ENCODE measurements at regions not wholly inside any gene's neighbourhood (a gene's known extent, or its start where the extent isn't known, plus 50 kb on each side); places are given as distances from the start of the nearest gene placed in this dataset.

GRCh38 chr20:5492937-5493336 lies 117.9 kb downstream of the GPCPD1 start:
- Histone ChIP-seq H3K9me3 (ENCODE audit: control insufficient read depth in 4 of 4, low read length in 3 of 4) (no peaks in the 10 kb centered on the region), H3K27ac (ENCODE audit: low read depth in 1 of 2, low read length in 2 of 2) (no peak overlapping the region), H3K4me3 (ENCODE audit: low read depth in 1 of 3, low read length in 3 of 3) (no peak overlapping the region), H3K36me3 (ENCODE audit: control insufficient read depth in 4 of 4, insufficient read depth in 3 of 4, low read depth in 1 of 4, low read length in 3 of 4) (no peaks in the 10 kb centered on the region), H3K4me1 (ENCODE audit: control insufficient read depth in 4 of 4, insufficient read depth in 4 of 4, low read length in 3 of 4) (no peaks in the 10 kb centered on the region), H3K27me3 (ENCODE audit: control insufficient read depth in 4 of 4, insufficient read depth in 4 of 4, low read length in 3 of 4) (no peaks in the 10 kb centered on the region), H3K9ac (ENCODE audit: low read depth in 1 of 2, low read length in 2 of 2) (no peak overlapping the region)
- no peak for DNase-seq (ENCODE audit: low spot score)
- WGBS: 87% methylated on average over 5 of the region's 5 CpGs
- TF ChIP-seq MAX (IDR thresholded peaks at IDR 0.05) (no peak), EGR1 (IDR thresholded peaks at IDR 0.05; ENCODE audit: low read depth in 2 of 2) (no peak), GABPA (IDR thresholded peaks at IDR 0.05 in 1 of 2, conservative IDR thresholded peaks at IDR 0.05 in 1 of 2) (no peak), JUND (IDR thresholded peaks at IDR 0.05) (no peak), RAD21 (IDR thresholded peaks at IDR 0.05) (no peak), FOXA2 (IDR thresholded peaks at IDR 0.05) (no peak)
- TF ChIP-seq, protein P1, sequence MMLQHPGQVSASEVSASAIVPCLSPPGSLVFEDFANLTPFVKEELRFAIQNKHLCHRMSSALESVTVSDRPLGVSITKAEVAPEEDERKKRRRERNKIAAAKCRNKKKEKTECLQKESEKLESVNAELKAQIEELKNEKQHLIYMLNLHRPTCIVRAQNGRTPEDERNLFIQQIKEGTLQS (IDR thresholded peaks at IDR 0.05): no peak

- no peak overlapping the region for H3K27ac ChIP-seq (ENCODE audit: low read depth in 1 of 2, low read length in 2 of 2)
- no peaks in the 10 kb centered on the region for H3K4me1 ChIP-seq (ENCODE audit: control insufficient read depth in 4 of 4, insufficient read depth in 4 of 4, low read length in 3 of 4)
- DNase-seq (ENCODE audit: low spot score): no peak
- 61% methylated on average over 3 of the region's 3 CpGs for WGBS
- H3K27me3 ChIP-seq (ENCODE audit: control insufficient read depth in 4 of 4, insufficient read depth in 4 of 4, low read length in 3 of 4): no peaks in the 10 kb centered on the region
- no peaks in the 10 kb centered on the region for H3K36me3 ChIP-seq (ENCODE audit: control insufficient read depth in 4 of 4, insufficient read depth in 3 of 4, low read depth in 1 of 4, low read length in 3 of 4)
- no peaks in the 10 kb centered on the region for H3K9me3 ChIP-seq (ENCODE audit: control insufficient read depth in 4 of 4, low read length in 3 of 4)
- no peak for TF ChIP-seq JUND (IDR thresholded peaks at IDR 0.05)
- H3K9ac ChIP-seq (ENCODE audit: low read depth in 1 of 2, low read length in 2 of 2): no peak overlapping the region
- no peak overlapping the region for H3K4me3 ChIP-seq (ENCODE audit: low read depth in 1 of 3, low read length in 3 of 3)
Measured at GRCh38 chr20:5491455-5491854, 119.4 kb downstream of the GPCPD1 start.

DNA sequence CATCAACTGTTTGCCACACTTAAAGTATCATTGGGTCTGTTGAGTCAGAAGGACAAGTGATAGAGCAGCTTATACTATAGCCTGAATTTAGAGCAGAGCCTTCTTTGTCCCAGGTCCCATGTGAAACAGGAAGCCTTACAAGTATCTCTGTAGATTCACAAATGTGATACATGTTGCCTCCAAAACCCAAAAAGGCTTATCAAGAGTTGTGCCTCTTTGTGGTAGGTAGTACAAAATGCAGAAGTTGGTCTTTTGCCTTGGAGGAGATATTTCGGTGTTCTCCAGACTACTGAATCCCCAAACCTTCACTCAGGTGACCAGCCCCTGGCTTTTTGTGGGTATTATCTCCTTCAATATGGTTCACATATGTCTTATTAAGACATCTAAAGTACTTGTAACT lies 121.2 kb downstream of the GPCPD1 start:
- no peaks in the 10 kb centered on the region for H3K27me3 ChIP-seq (ENCODE audit: control insufficient read depth in 4 of 4, insufficient read depth in 4 of 4, low read length in 3 of 4)
- H3K4me1 ChIP-seq (ENCODE audit: control insufficient read depth in 4 of 4, insufficient read depth in 4 of 4, low read length in 3 of 4): no peaks in the 10 kb centered on the region
- H3K9me3 ChIP-seq (ENCODE audit: control insufficient read depth in 4 of 4, low read length in 3 of 4): no peaks in the 10 kb centered on the region
- no peak overlapping the region for H3K27ac ChIP-seq (ENCODE audit: low read depth in 1 of 2, low read length in 2 of 2)
- H3K4me3 ChIP-seq (ENCODE audit: low read depth in 1 of 3, low read length in 3 of 3): no peak overlapping the region
- no peak overlapping the region for H3K9ac ChIP-seq (ENCODE audit: low read depth in 1 of 2, low read length in 2 of 2)
- 64% methylated on average over 1 of the region's 1 CpG for WGBS
- no peak for DNase-seq (ENCODE audit: low spot score)
- H3K36me3 ChIP-seq (ENCODE audit: control insufficient read depth in 4 of 4, insufficient read depth in 3 of 4, low read depth in 1 of 4, low read length in 3 of 4): no peaks in the 10 kb centered on the region
- TF ChIP-seq HNF4A (conservative IDR thresholded peaks at IDR 0.05) (no peak), REST (IDR thresholded peaks at IDR 0.05) (no peak), FOXA2 (IDR thresholded peaks at IDR 0.05) (no peak), RXRA (IDR thresholded peaks at IDR 0.05) (no peak)

GRCh38 chr20:5488823-5489222 lies 122.0 kb downstream of the GPCPD1 start:
- no peak overlapping the region for H3K27ac ChIP-seq (ENCODE audit: low read depth in 1 of 2, low read length in 2 of 2)
- no peak for DNase-seq (ENCODE audit: low spot score)
- 48% methylated on average over 2 of the region's 2 CpGs for WGBS
- no peak for TF ChIP-seq JUND (IDR thresholded peaks at IDR 0.05)
- no peak for TF ChIP-seq HNF4A (conservative IDR thresholded peaks at IDR 0.05)
- TF ChIP-seq GABPA (IDR thresholded peaks at IDR 0.05 in 1 of 2, conservative IDR thresholded peaks at IDR 0.05 in 1 of 2): no peak
- no peak for TF ChIP-seq RAD21 (IDR thresholded peaks at IDR 0.05)
- TF ChIP-seq, protein P2, sequence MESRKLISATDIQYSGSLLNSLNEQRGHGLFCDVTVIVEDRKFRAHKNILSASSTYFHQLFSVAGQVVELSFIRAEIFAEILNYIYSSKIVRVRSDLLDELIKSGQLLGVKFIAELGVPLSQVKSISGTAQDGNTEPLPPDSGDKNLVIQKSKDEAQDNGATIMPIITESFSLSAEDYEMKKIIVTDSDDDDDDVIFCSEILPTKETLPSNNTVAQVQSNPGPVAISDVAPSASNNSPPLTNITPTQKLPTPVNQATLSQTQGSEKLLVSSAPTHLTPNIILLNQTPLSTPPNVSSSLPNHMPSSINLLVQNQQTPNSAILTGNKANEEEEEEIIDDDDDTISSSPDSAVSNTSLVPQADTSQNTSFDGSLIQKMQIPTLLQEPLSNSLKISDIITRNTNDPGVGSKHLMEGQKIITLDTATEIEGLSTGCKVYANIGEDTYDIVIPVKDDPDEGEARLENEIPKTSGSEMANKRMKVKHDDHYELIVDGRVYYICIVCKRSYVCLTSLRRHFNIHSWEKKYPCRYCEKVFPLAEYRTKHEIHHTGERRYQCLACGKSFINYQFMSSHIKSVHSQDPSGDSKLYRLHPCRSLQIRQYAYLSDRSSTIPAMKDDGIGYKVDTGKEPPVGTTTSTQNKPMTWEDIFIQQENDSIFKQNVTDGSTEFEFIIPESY (IDR thresholded peaks at IDR 0.05): no peak
- no peak for TF ChIP-seq MAX (IDR thresholded peaks at IDR 0.05)
- TF ChIP-seq SP1 (IDR thresholded peaks at IDR 0.05): no peak
- TF ChIP-seq TAF1 (conservative IDR thresholded peaks at IDR 0.05): no peak
- no peak for TF ChIP-seq NR2F2 (IDR thresholded peaks at IDR 0.05)
- TF ChIP-seq FOXA2 (IDR thresholded peaks at IDR 0.05): no peak
- TF ChIP-seq, protein P1 (IDR thresholded peaks at IDR 0.05): no peak

More at GRCh38 chr20:5488823-5489222, 122.0 kb downstream of the GPCPD1 start:
- no peaks in the 10 kb centered on the region for H3K4me1 ChIP-seq (ENCODE audit: control insufficient read depth in 4 of 4, insufficient read depth in 4 of 4, low read length in 3 of 4)
- no peak overlapping the region for H3K4me3 ChIP-seq (ENCODE audit: low read depth in 1 of 3, low read length in 3 of 3)
- no peaks in the 10 kb centered on the region for H3K36me3 ChIP-seq (ENCODE audit: control insufficient read depth in 4 of 4, insufficient read depth in 3 of 4, low read depth in 1 of 4, low read length in 3 of 4)
- no peak overlapping the region for H3K9ac ChIP-seq (ENCODE audit: low read depth in 1 of 2, low read length in 2 of 2)
- no peaks in the 10 kb centered on the region for H3K9me3 ChIP-seq (ENCODE audit: control insufficient read depth in 4 of 4, low read length in 3 of 4)
- H3K27me3 ChIP-seq (ENCODE audit: control insufficient read depth in 4 of 4, insufficient read depth in 4 of 4, low read length in 3 of 4): no peaks in the 10 kb centered on the region

Data from liver (tissue), 7 donors.